ENCODE measurements at regions not wholly inside any gene's neighbourhood (a gene's known extent, or its start where the extent isn't known, plus 50 kb on each side); places are given as distances from the start of the nearest gene placed in this dataset.
"Not testable (repeated sequence)": the region's sequence is repeated elsewhere in the genome, so short reads cannot be mapped to it uniquely, and the experiment has no call there.

DNA sequence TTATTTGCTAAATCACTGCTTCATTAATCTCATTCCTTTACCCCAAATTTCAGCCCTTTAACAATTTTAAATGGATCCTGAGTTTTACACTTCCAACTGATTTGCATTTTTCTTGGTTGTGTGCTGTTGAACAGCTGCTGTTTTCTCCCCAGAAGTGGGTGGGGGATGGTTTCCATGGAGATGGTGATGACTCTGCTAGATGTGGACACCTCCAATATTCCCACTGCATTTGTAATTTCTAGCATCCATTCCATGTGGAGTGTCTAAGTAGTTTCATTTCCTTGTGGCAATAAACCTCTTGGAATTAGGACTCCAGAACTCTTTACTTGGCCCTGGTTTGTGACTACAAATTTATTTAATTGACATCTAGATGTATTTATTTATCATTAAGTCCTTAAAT lies 330.4 kb downstream of the GBA3 start:
- Histone ChIP-seq H3K4me3 (no peak overlapping the region), H3K9me3 (no peaks in the 10 kb centered on the region), H3K27me3 (no peaks in the 10 kb centered on the region), H3K36me3 (no peaks in the 10 kb centered on the region), H3K27ac (no peak overlapping the region), H3K4me1 (no peaks in the 10 kb centered on the region)
- TF ChIP-seq, protein P1, sequence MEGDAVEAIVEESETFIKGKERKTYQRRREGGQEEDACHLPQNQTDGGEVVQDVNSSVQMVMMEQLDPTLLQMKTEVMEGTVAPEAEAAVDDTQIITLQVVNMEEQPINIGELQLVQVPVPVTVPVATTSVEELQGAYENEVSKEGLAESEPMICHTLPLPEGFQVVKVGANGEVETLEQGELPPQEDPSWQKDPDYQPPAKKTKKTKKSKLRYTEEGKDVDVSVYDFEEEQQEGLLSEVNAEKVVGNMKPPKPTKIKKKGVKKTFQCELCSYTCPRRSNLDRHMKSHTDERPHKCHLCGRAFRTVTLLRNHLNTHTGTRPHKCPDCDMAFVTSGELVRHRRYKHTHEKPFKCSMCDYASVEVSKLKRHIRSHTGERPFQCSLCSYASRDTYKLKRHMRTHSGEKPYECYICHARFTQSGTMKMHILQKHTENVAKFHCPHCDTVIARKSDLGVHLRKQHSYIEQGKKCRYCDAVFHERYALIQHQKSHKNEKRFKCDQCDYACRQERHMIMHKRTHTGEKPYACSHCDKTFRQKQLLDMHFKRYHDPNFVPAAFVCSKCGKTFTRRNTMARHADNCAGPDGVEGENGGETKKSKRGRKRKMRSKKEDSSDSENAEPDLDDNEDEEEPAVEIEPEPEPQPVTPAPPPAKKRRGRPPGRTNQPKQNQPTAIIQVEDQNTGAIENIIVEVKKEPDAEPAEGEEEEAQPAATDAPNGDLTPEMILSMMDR (IDR thresholded peaks at IDR 0.05), result no peak
- TF ChIP-seq POLR2A (IDR thresholded peaks at IDR 0.05), result no peak
- intact Hi-C loops (cut with DNase I; ENCODE audit: low total_unique reads), result no loop called here
- DNase-seq, result no peak

DNA sequence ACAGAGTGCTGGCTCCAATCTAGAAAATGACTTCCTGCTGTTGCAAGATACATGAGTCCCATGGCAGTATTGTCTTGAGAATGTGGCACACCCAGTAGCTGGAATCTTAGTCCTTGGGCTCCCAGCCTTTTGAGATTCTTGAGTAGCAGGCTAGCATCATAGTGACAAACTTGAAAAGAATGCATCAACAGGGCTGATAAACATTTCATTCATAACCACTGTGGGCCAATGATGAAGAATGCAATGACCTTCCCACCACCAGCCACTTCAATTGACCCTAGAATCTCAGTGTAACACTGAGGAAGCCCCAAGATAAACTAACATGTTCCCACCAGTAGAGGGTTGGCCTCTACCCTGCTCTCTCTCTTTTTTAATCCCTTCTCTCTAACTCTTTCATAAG lies 329.3 kb downstream of the GBA3 start:
- DNase-seq, result no peak

DNA sequence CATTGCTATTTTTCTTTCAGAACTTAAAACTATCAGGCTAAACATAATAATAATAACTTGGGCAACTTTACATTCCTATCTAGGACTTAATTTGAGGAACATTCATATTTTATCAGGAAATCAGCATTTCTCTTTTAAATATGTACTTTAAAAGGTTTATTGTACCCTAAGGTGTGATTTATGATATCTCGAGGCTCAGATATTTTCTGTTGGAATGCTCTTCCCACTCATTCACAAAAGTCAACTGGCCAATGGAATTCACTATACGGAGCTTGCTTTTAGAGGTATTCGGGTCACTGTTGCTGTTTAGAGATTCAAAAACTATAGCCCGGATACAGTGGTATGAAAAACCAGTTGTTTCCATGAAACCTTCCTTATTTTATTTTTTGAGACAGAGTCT lies 328.3 kb downstream of the GBA3 start:
- Histone ChIP-seq H3K27me3 (no peaks in the 10 kb centered on the region), H3K4me1 (no peaks in the 10 kb centered on the region), H3K9me3 (no peaks in the 10 kb centered on the region), H3K27ac (no peak overlapping the region), H3K36me3 (no peaks in the 10 kb centered on the region), H3K4me3 (no peak overlapping the region)
- no peak for DNase-seq
- TF ChIP-seq, protein P1 (IDR thresholded peaks at IDR 0.05), result no peak
- TF ChIP-seq POLR2A (IDR thresholded peaks at IDR 0.05), result no peak
- intact Hi-C loops (cut with DNase I; ENCODE audit: low total_unique reads), result no loop called here

More for the DNA sequence above, 329.3 kb downstream of the GBA3 start:
- TF ChIP-seq, protein P1 (IDR thresholded peaks at IDR 0.05), result no peak
- TF ChIP-seq POLR2A (IDR thresholded peaks at IDR 0.05), result no peak
- Histone ChIP-seq H3K4me1 (no peaks in the 10 kb centered on the region), H3K9me3 (no peaks in the 10 kb centered on the region), H3K4me3 (no peak overlapping the region), H3K27ac (no peak overlapping the region), H3K27me3 (no peaks in the 10 kb centered on the region), H3K36me3 (no peaks in the 10 kb centered on the region)
- intact Hi-C loops (cut with DNase I; ENCODE audit: low total_unique reads), result no loop called here

DNA sequence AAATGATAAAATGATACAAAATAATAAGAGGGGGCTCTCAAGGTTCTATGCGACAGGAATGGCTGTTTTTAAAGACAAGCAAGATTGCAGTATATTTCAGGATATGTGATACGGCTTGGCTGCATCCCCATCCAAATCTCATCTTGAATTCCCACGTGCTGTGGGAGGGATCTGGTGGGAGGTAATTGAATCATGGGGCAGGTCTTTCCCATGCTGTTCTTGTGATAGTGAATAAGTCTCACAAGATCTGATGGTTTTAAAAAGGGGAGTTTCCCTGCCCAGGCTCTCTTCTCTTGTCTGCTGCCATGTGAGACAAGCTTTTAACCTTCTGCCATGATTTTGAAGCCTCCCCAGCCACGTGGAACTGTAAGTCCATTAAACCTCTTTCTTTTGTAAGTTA lies 327.7 kb downstream of the GBA3 start:
- H3K4me3 ChIP-seq; H3K9me3 ChIP-seq; H3K27me3 ChIP-seq; H3K4me1 ChIP-seq; intact Hi-C loops (cut with DNase I; ENCODE audit: low total_unique reads); H3K36me3 ChIP-seq; H3K27ac ChIP-seq; DNase-seq: not testable (repeated sequence)

DNA sequence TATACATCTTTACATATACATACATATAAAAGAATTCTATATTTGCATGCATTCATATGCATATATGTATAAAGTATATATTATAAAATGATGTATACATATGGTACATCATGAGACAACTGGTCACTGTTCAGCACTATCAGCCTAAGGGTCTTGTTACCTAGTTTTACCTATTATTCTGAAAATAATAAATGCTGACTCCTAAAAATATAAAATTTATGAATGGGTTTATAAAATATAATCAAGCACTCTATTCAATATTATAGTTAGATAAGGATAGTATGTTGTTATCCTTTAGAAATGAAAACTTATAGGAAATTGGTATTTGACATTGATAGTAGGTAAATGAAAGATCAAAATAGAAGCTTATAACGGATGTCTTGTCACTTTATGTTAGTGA lies 324.2 kb downstream of the GBA3 start:
- DNase-seq, result no peak
- TF ChIP-seq POLR2A (IDR thresholded peaks at IDR 0.05), result no peak
- TF ChIP-seq, protein P1 (IDR thresholded peaks at IDR 0.05), result no peak
- H3K4me1 ChIP-seq, result no peaks in the 10 kb centered on the region
- no peaks in the 10 kb centered on the region for H3K36me3 ChIP-seq
- no peak overlapping the region for H3K27ac ChIP-seq
- no peaks in the 10 kb centered on the region for H3K9me3 ChIP-seq
- H3K27me3 ChIP-seq, result no peaks in the 10 kb centered on the region
- no peak overlapping the region for H3K4me3 ChIP-seq
- intact Hi-C loops (cut with DNase I; ENCODE audit: low total_unique reads), result no loop called here

DNA sequence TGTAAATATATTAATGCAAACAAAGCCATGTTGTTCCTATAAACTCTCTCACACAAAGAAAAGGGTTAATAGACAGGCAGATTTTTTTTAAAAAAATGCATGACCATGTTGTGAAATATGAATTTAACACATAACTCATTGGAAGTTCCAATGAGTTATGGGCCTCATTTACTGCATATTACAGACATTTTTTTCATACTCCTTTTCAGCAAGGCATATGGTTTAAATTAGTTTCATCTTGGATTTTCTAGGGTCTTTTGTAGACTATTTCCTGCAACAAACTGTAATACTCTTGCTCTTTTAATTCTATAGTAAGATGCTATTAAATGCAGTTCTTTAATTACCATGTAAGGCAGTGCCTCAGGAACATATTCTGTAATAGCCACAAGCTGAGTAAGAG lies 323.1 kb downstream of the GBA3 start:
- intact Hi-C loops (cut with DNase I; ENCODE audit: low total_unique reads), result no loop called here
- H3K9me3 ChIP-seq, result no peaks in the 10 kb centered on the region
- H3K4me3 ChIP-seq, result no peak overlapping the region
- no peak overlapping the region for H3K27ac ChIP-seq
- no peaks in the 10 kb centered on the region for H3K27me3 ChIP-seq
- H3K36me3 ChIP-seq, result no peaks in the 10 kb centered on the region
- TF ChIP-seq, protein P1 (IDR thresholded peaks at IDR 0.05), result no peak
- no peak for TF ChIP-seq POLR2A (IDR thresholded peaks at IDR 0.05)
- no peaks in the 10 kb centered on the region for H3K4me1 ChIP-seq
- DNase-seq, result no peak

Measured in uterus (tissue), 3 donors.